ENCODE measurements at regions not wholly inside any gene's neighbourhood (a gene's known extent, or its start where the extent isn't known, plus 50 kb on each side); places are given as distances from the start of the nearest gene placed in this dataset.

GRCh38 chr3:117528688-117529087, 819.1 kb downstream of the TUSC7 start:
- ATAC-seq (no peak), DNase-seq (ENCODE audit: low spot score) (no peak)
- Mint-ChIP-seq H3K4me1 (ENCODE audit: low read depth in 2 of 2) (no peaks in the 10 kb centered on the region), H3K9me3 (peaks cover 7% of the 10 kb centered on the region), H3K27ac (no peak overlapping the region), H3K27me3 (no peaks in the 10 kb centered on the region), H3K4me3 (no peak overlapping the region), H3K36me3 (no peaks in the 10 kb centered on the region)

DNA sequence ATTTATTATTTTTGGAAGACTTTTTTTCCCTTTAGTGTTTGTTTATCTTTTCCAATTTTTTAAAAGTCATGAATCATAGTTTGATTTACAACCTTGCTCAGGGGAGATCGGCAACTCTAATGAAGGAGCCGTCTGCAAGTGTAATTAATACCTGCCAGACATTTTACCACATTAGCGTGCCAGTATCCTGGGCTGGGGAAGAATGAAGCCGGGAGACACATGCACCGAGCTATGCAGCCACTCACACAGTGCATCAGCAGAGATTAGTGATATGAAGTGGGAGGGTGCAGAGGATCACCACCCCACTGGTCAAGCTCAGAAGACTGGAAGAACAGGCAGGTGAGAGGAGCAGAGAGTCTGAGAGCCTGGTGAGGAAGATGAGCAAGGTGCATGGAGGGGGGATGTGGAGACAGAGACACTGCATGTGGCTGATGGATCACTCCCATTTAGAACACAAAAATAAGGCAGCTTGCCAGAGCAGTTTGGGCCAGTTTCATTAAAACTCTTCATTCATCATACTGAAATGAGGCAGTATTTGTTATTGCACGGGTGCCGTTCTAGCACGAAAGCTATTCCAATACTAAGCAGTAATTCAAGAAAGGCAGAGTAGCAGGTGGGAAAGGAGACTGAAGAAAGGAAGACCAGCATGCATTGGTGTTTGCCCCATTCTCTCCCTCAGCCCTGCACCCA, 821.6 kb downstream of the TUSC7 start:
- no peak for ATAC-seq
- H3K4me3 Mint-ChIP-seq: no peak overlapping the region
- H3K36me3 Mint-ChIP-seq: no peaks in the 10 kb centered on the region
- peaks cover 12% of the 10 kb centered on the region for H3K9me3 Mint-ChIP-seq
- H3K27ac Mint-ChIP-seq: no peak overlapping the region
- DNase-seq (ENCODE audit: low spot score): no peak
- H3K27me3 Mint-ChIP-seq: no peaks in the 10 kb centered on the region
- no peaks in the 10 kb centered on the region for H3K4me1 Mint-ChIP-seq (ENCODE audit: low read depth in 2 of 2)

DNA sequence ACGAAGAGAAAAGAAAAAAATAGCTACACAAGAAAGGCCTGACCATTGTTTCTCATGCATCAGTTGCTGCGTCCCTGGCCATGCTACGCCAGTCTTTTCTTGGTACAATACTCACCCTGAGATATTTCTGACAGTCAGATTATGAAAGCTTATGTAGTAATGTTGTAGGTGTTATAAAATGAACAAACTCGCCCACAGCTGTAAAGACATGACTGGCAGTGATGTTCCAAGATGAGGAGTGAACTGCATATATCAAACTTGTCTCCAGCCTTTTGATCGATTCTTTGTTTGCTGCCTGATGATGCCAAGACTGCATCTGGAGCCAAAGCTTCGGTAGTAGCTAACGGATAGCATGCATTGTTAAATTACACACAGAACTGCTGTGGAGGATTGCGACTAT, 822.7 kb downstream of the TUSC7 start:
- no peaks in the 10 kb centered on the region for H3K36me3 Mint-ChIP-seq
- peaks cover 17% of the 10 kb centered on the region for H3K9me3 Mint-ChIP-seq
- ATAC-seq (no peak), DNase-seq (ENCODE audit: low spot score) (no peak)
- no peaks in the 10 kb centered on the region for H3K4me1 Mint-ChIP-seq (ENCODE audit: low read depth in 2 of 2)
- no peak overlapping the region for H3K27ac Mint-ChIP-seq
- H3K27me3 Mint-ChIP-seq: no peaks in the 10 kb centered on the region
- H3K4me3 Mint-ChIP-seq: no peak overlapping the region

- Mint-ChIP-seq H3K4me1 (ENCODE audit: low read depth in 2 of 2) (no peaks in the 10 kb centered on the region), H3K36me3 (no peaks in the 10 kb centered on the region), H3K4me3 (no peak overlapping the region), H3K9me3 (peaks cover 17% of the 10 kb centered on the region), H3K27ac (no peak overlapping the region), H3K27me3 (no peaks in the 10 kb centered on the region)
- ATAC-seq: no peak
- DNase-seq (ENCODE audit: low spot score): no peak
These were observed 824.6 kb downstream of the TUSC7 start for GRCh38 chr3:117534138-117534537.

- Mint-ChIP-seq H3K4me1 (ENCODE audit: low read depth in 2 of 2) (no peaks in the 10 kb centered on the region), H3K4me3 (no peak overlapping the region), H3K27me3 (no peaks in the 10 kb centered on the region), H3K36me3 (no peaks in the 10 kb centered on the region), H3K9me3 (peaks cover 16% of the 10 kb centered on the region), H3K27ac (no peak overlapping the region)
- no peak for ATAC-seq
- DNase-seq (ENCODE audit: low spot score): no peak
These were observed 826.4 kb downstream of the TUSC7 start for GRCh38 chr3:117536006-117536405.

- Mint-ChIP-seq H3K36me3 (no peaks in the 10 kb centered on the region), H3K27ac (no peak overlapping the region), H3K4me3 (no peak overlapping the region), H3K27me3 (no peaks in the 10 kb centered on the region), H3K9me3 (peaks cover 10% of the 10 kb centered on the region), H3K4me1 (ENCODE audit: low read depth in 2 of 2) (no peaks in the 10 kb centered on the region)
- DNase-seq (ENCODE audit: low spot score): no peak
- no peak for ATAC-seq
These were observed 828.4 kb downstream of the TUSC7 start for GRCh38 chr3:117537949-117538348.

- H3K36me3 Mint-ChIP-seq: no peaks in the 10 kb centered on the region
- H3K9me3 Mint-ChIP-seq: peaks cover 11% of the 10 kb centered on the region
These were observed 830.1 kb downstream of the TUSC7 start for GRCh38 chr3:117539729-117540128.

GRCh38 chr3:117540597-117540996, 831.0 kb downstream of the TUSC7 start:
- Mint-ChIP-seq H3K27me3 (no peaks in the 10 kb centered on the region), H3K27ac (no peak overlapping the region), H3K9me3 (peaks cover 10% of the 10 kb centered on the region), H3K36me3 (no peaks in the 10 kb centered on the region), H3K4me3 (no peak overlapping the region), H3K4me1 (ENCODE audit: low read depth in 2 of 2) (no peaks in the 10 kb centered on the region)
- no peak for ATAC-seq
- DNase-seq (ENCODE audit: low spot score): no peak

More at GRCh38 chr3:117539729-117540128, 830.1 kb downstream of the TUSC7 start:
- no peaks in the 10 kb centered on the region for H3K27me3 Mint-ChIP-seq
- H3K4me3 Mint-ChIP-seq: no peak overlapping the region
- no peaks in the 10 kb centered on the region for H3K4me1 Mint-ChIP-seq (ENCODE audit: low read depth in 2 of 2)
- no peak for ATAC-seq
- H3K27ac Mint-ChIP-seq: no peak overlapping the region
- DNase-seq (ENCODE audit: low spot score): no peak

GRCh38 chr3:117541721-117542120, 832.1 kb downstream of the TUSC7 start:
- Mint-ChIP-seq H3K27me3 (no peaks in the 10 kb centered on the region), H3K4me3 (no peak overlapping the region), H3K4me1 (ENCODE audit: low read depth in 2 of 2) (no peaks in the 10 kb centered on the region), H3K27ac (no peak overlapping the region), H3K9me3 (peaks cover 6% of the 10 kb centered on the region), H3K36me3 (no peaks in the 10 kb centered on the region)
- ATAC-seq (no peak), DNase-seq (ENCODE audit: low spot score) (no peak)

DNA sequence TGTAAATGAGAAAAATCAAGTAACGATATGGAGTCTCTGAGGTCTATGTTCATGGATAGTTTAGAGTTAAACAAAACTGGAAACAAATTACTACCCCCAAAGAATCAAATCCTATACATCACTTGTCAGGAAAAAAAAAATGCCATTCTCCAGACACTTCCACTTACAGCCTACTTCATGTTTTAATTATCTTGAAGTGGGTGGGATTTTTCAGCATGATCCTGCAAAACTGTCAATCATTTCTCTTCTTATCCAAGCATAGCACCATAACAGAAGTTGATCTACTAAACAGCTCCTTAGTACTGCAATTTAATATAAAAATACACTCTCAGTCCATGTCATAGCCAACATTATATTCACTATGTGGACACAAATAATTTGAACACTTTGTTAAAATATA, 833.9 kb downstream of the TUSC7 start:
- Mint-ChIP-seq H3K27ac (no peak overlapping the region), H3K36me3 (no peaks in the 10 kb centered on the region), H3K9me3 (peaks cover 8% of the 10 kb centered on the region), H3K4me1 (ENCODE audit: low read depth in 2 of 2) (no peaks in the 10 kb centered on the region), H3K27me3 (no peaks in the 10 kb centered on the region), H3K4me3 (no peak overlapping the region)
- no peak for DNase-seq (ENCODE audit: low spot score)
- no peak for ATAC-seq

DNA sequence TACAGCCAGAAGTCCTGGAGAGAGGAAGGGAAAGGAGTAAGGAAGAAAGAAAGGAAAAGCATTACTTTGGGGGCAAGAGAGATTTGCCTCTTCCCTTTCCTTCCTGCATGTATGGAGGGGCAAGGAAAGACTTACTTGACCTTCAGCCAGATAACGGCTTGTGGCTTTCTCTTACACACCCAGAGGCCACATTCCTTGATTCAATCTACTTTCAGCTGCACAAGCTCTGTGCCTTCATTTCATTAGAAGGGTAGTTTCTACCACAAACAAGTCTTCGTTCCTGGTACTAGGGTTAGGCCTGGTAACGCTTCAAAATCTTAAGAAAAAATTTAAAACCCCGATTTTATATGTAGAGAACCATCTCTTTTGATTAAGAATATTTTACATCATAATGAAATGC, 835.9 kb downstream of the TUSC7 start:
- DNase-seq (ENCODE audit: low spot score): no peak
- no peak overlapping the region for H3K27ac Mint-ChIP-seq
- no peak overlapping the region for H3K4me3 Mint-ChIP-seq
- H3K9me3 Mint-ChIP-seq: peaks cover 8% of the 10 kb centered on the region
- ATAC-seq: no peak
- H3K36me3 Mint-ChIP-seq: no peaks in the 10 kb centered on the region
- no peaks in the 10 kb centered on the region for H3K4me1 Mint-ChIP-seq (ENCODE audit: low read depth in 2 of 2)
- no peaks in the 10 kb centered on the region for H3K27me3 Mint-ChIP-seq

GRCh38 chr3:117547956-117548550, 838.5 kb downstream of the TUSC7 start:
- Mint-ChIP-seq H3K27ac (no peak overlapping the region), H3K4me1 (ENCODE audit: low read depth in 2 of 2) (no peaks in the 10 kb centered on the region), H3K36me3 (no peaks in the 10 kb centered on the region), H3K9me3 (peaks cover 8% of the 10 kb centered on the region), H3K27me3 (no peaks in the 10 kb centered on the region), H3K4me3 (no peak overlapping the region)
- ATAC-seq (no peak), DNase-seq (ENCODE audit: low spot score) (no peak)

DNA sequence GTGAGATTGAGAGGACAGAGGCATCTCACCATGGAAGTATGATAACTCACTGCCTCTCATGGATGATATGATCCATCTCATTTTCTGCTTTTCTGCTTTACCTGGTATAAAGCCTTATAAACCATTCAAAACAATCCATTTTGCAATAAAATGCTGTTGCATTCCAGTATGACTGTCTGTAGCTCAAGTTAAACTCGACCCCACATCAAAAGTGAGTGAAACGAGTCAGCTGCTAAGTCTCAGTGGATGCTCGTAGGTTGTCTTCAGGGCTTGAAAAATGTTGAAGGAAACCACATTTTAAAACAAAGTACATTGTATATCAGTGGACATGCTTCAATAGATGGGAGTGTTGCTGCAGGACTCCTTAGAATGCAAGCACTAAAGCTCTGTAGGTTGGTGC, 839.0 kb downstream of the TUSC7 start:
- H3K27me3 Mint-ChIP-seq: no peaks in the 10 kb centered on the region
- DNase-seq (ENCODE audit: low spot score) (no peak), ATAC-seq (no peak)
- no peak overlapping the region for H3K4me3 Mint-ChIP-seq
- peaks cover 8% of the 10 kb centered on the region for H3K9me3 Mint-ChIP-seq
- no peak overlapping the region for H3K27ac Mint-ChIP-seq
- H3K36me3 Mint-ChIP-seq: no peaks in the 10 kb centered on the region
- H3K4me1 Mint-ChIP-seq (ENCODE audit: low read depth in 2 of 2): no peaks in the 10 kb centered on the region

DNA sequence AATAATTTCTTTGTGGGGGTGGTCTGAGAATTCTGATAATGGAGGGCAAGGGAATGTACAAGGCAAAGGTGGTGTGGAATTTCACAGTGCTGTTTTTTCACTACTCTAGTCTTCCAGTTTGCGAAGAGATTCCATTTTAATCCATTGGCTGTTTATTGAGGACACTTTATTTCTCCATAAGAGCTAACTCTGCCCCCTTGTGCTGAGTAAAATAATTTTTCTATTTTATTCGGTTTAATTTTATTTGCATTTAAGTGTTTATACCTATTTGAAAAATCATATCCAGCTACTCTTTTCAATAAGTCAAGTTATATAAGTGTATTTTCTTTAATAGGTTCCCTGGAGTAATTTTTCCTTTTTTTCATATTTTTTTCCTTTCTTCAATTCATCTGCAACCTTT, 840.1 kb downstream of the TUSC7 start:
- H3K9me3 Mint-ChIP-seq: peaks cover 6% of the 10 kb centered on the region
- no peak overlapping the region for H3K27ac Mint-ChIP-seq
- H3K27me3 Mint-ChIP-seq: no peaks in the 10 kb centered on the region
- no peak overlapping the region for H3K4me3 Mint-ChIP-seq
- DNase-seq (ENCODE audit: low spot score): no peak
- H3K4me1 Mint-ChIP-seq (ENCODE audit: low read depth in 2 of 2): no peaks in the 10 kb centered on the region
- ATAC-seq: no peak
- no peaks in the 10 kb centered on the region for H3K36me3 Mint-ChIP-seq

DNA sequence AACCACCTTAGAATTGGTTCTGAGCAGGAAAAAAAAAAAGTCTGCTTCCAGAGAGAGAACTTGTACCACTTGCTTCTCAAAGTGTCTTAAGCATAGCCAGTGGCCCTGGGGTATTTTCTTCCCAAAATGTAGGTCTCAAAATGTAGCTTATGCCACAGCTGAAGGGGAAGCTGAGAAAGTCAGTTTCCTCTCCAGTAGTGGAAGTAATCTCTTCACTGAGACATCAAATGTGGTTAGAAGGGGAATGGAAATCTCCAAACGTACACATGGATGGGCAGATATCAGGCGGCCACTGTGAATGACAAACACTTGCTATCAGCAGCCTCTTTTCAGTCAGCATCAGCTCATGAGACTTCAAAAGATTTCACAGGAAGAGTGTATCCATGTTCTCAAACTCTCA, 841.2 kb downstream of the TUSC7 start:
- H3K27ac Mint-ChIP-seq: no peak overlapping the region
- no peaks in the 10 kb centered on the region for H3K27me3 Mint-ChIP-seq
- no peak overlapping the region for H3K4me3 Mint-ChIP-seq
- DNase-seq (ENCODE audit: low spot score): no peak
- H3K9me3 Mint-ChIP-seq: peaks cover 6% of the 10 kb centered on the region
- ATAC-seq: no peak
- no peaks in the 10 kb centered on the region for H3K4me1 Mint-ChIP-seq (ENCODE audit: low read depth in 2 of 2)
- no peaks in the 10 kb centered on the region for H3K36me3 Mint-ChIP-seq
